HEK293 (cell line): ENCODE measurements at regions not wholly inside any gene's neighbourhood (a gene's known extent, or its start where the extent isn't known, plus 50 kb on each side); places are given as distances from the start of the nearest gene placed in this dataset.

Experiments
- CTCF ChIA-PET: fragments of 350-600 bp; formaldehyde crosslinking; extraction: SDS; loops from one replicate; lab custom pipeline; 2021; ENCODE audit warnings: antibody characterized with exemption; lab: Yijun Ruan, JAX
- POLR2A ChIA-PET: fragments of 300-600 bp; formaldehyde crosslinking; extraction: SDS; loops from one replicate; lab custom pipeline; 2020; ENCODE audit warnings: antibody characterized with exemption, inconsistent platforms; lab: Yijun Ruan, JAX
- H3K27ac ChIP-seq: fragments of 200-500 bp; sonication (Bioruptor generic); 2 replicates; pipeline ENCODE4 v1.5.1; 2014; ENCODE audit warnings: low read depth, low read length, control low read depth, inconsistent platforms; ENCODE audit errors: extremely low read depth
- H3K36me3 ChIP-seq, 2 experiments: fragments of 200-500 bp in 1 of 2; sonication (Bioruptor generic) in 1 of 2; 1 replicate in 1 of 2; 2 replicates in 1 of 2; pipeline ENCODE4 v1.5.1; 2014 to 2017; ENCODE audit warnings: inconsistent platforms in 2 of 2, low read length in 2 of 2; ENCODE audit not compliant: control insufficient read depth in 2 of 2, insufficient read depth in 1 of 2
- H3K4me1 ChIP-seq: fragments of 200-500 bp; sonication (Bioruptor generic); 2 replicates; pipeline ENCODE4 v1.5.1; 2014; ENCODE audit warnings: mild to moderate bottlenecking, low read length, inconsistent platforms; ENCODE audit not compliant: control insufficient read depth, insufficient read depth
- H3K4me3 ChIP-seq: 2 replicates; pipeline ENCODE4 v1.5.1; 2011; ENCODE audit warnings: low read depth, mild to moderate bottlenecking, control low read depth, low read length, moderate library complexity
- H3K9me3 ChIP-seq: fragments of 200-500 bp; sonication (Bioruptor generic); 2 replicates; pipeline ENCODE4 v1.5.1; 2014; ENCODE audit warnings: low read depth, low read length, inconsistent platforms; ENCODE audit not compliant: control insufficient read depth, insufficient read depth
- GLIS2 ChIP-seq: fragments of 450-650 bp; formaldehyde crosslinking; IDR thresholded peaks from 2 replicates; pipeline ENCODE4 v1.5.1; 2016; ENCODE audit warnings: missing biosample characterization, missing genetic modification characterization
- HOXC10 ChIP-seq: sonication (generic); formaldehyde crosslinking; IDR thresholded peaks from 2 replicates; pipeline ENCODE4 v1.8.1; 2023; ENCODE audit warnings: mild to moderate bottlenecking, missing genetic modification reagents
- IKZF3 ChIP-seq: fragments of 450-650 bp; IDR thresholded peaks from 2 replicates; pipeline ENCODE4 v1.5.0; 2018; ENCODE audit warnings: missing biosample characterization, mild to moderate bottlenecking, missing genetic modification characterization, moderate library complexity
- KLF16 ChIP-seq: fragments of 450-650 bp; formaldehyde crosslinking; IDR thresholded peaks from 2 replicates; pipeline ENCODE4 v1.5.1; 2017; ENCODE audit warnings: missing biosample characterization, missing genetic modification characterization
- RBAK ChIP-seq: fragments of 450-650 bp; formaldehyde crosslinking; IDR thresholded peaks from 2 replicates; pipeline ENCODE4 v1.5.1; 2016; ENCODE audit warnings: missing biosample characterization, missing genetic modification characterization
- SCRT1 ChIP-seq: fragments of 450-650 bp; formaldehyde crosslinking; IDR thresholded peaks from 2 replicates; pipeline ENCODE4 v1.5.1; 2016; ENCODE audit warnings: missing biosample characterization, missing genetic modification characterization, borderline replicate concordance
- WT1 ChIP-seq: fragments of 450-650 bp; formaldehyde crosslinking; IDR thresholded peaks from 2 replicates; pipeline ENCODE4 v1.5.1; 2016; ENCODE audit warnings: missing biosample characterization, missing genetic modification characterization
- ZBTB48 ChIP-seq: fragments of 450-650 bp; formaldehyde crosslinking; IDR thresholded peaks from 2 replicates; pipeline ENCODE4 v1.5.1; 2016; ENCODE audit warnings: missing biosample characterization, missing genetic modification characterization
- ZEB2 ChIP-seq: fragments of 450-650 bp; formaldehyde crosslinking; IDR thresholded peaks from 2 replicates; pipeline ENCODE4 v1.5.1; 2016; ENCODE audit warnings: missing biosample characterization, missing genetic modification characterization
- ZNF140 ChIP-seq: fragments of 450-650 bp; formaldehyde crosslinking; IDR thresholded peaks from 2 replicates; pipeline ENCODE4 v1.5.1; 2016; ENCODE audit warnings: missing biosample characterization, missing genetic modification characterization
- ZNF366 ChIP-seq: fragments of 450-650 bp; formaldehyde crosslinking; conservative IDR thresholded peaks from 2 replicates; pipeline ENCODE4 v1.5.1; 2016; ENCODE audit warnings: missing biosample characterization, missing genetic modification characterization
- ZNF404 ChIP-seq: fragments of 450-650 bp; formaldehyde crosslinking; IDR thresholded peaks from 2 replicates; pipeline ENCODE4 v1.5.1; 2017; ENCODE audit warnings: missing biosample characterization, missing genetic modification characterization
- ZNF416 ChIP-seq: fragments of 450-650 bp; formaldehyde crosslinking; IDR thresholded peaks from 2 replicates; pipeline ENCODE4 v1.5.1; 2016; ENCODE audit warnings: missing biosample characterization, missing genetic modification characterization
- ZNF670 ChIP-seq: fragments of 450-650 bp; formaldehyde crosslinking; IDR thresholded peaks from 2 replicates; pipeline ENCODE4 v1.5.1; 2016; ENCODE audit warnings: missing biosample characterization, missing genetic modification characterization, low read depth
- ZNF830 ChIP-seq: fragments of 450-650 bp; IDR thresholded peaks from 2 replicates; pipeline ENCODE4 v1.5.0; 2018; ENCODE audit warnings: missing biosample characterization, missing genetic modification characterization, low read depth, mild to moderate bottlenecking, moderate library complexity
- ZNF843 ChIP-seq: fragments of 450-650 bp; formaldehyde crosslinking; IDR thresholded peaks from 2 replicates; pipeline ENCODE4 v1.5.1; 2016; ENCODE audit warnings: missing biosample characterization, missing genetic modification characterization
- ZSCAN16 ChIP-seq: fragments of 450-650 bp; formaldehyde crosslinking; IDR thresholded peaks from 2 replicates; pipeline ENCODE4 v1.5.1; 2016; ENCODE audit warnings: missing biosample characterization, missing genetic modification characterization
- TF ChIP-seq, protein P1 (sequence below): fragments of 450-650 bp; formaldehyde crosslinking; IDR thresholded peaks from 2 replicates; pipeline ENCODE4 v1.5.1; 2016; ENCODE audit warnings: missing biosample characterization, missing genetic modification characterization, borderline replicate concordance
- TF ChIP-seq, protein P2 (sequence below): fragments of 450-650 bp; formaldehyde crosslinking; IDR thresholded peaks from 2 replicates; pipeline ENCODE4 v1.5.1; 2016; ENCODE audit warnings: missing biosample characterization, missing genetic modification characterization
- TF ChIP-seq, protein P3 (sequence below): fragments of 450-650 bp; formaldehyde crosslinking; IDR thresholded peaks from 2 replicates; pipeline ENCODE4 v1.5.1; 2017; ENCODE audit warnings: missing biosample characterization, mild to moderate bottlenecking, missing genetic modification characterization, moderate library complexity
- TF ChIP-seq, protein P4 (sequence below): fragments of 450-650 bp; formaldehyde crosslinking; IDR thresholded peaks from 2 replicates; pipeline ENCODE4 v1.5.1; 2016; ENCODE audit warnings: missing biosample characterization, missing genetic modification characterization
- TF ChIP-seq, protein P5 (sequence below): fragments of 450-650 bp; IDR thresholded peaks from 2 replicates; pipeline ENCODE4 v1.5.1; 2018; ENCODE audit warnings: missing biosample characterization, missing genetic modification characterization
- TF ChIP-seq, protein P6 (sequence below): fragments of 450-650 bp; formaldehyde crosslinking; IDR thresholded peaks from 2 replicates; pipeline ENCODE4 v1.5.1; 2016; ENCODE audit warnings: missing biosample characterization, missing genetic modification characterization
- TF ChIP-seq, protein P7 (sequence below): fragments of 450-650 bp; formaldehyde crosslinking; IDR thresholded peaks from 2 replicates; pipeline ENCODE4 v1.5.1; 2017; ENCODE audit warnings: missing biosample characterization, missing genetic modification characterization
- TF ChIP-seq, protein P8 (sequence below): IDR thresholded peaks from 2 replicates; pipeline ENCODE4 v1.6.1; 2011; ENCODE audit warnings: mild to moderate bottlenecking, low read depth, low read length, borderline replicate concordance

DNA sequence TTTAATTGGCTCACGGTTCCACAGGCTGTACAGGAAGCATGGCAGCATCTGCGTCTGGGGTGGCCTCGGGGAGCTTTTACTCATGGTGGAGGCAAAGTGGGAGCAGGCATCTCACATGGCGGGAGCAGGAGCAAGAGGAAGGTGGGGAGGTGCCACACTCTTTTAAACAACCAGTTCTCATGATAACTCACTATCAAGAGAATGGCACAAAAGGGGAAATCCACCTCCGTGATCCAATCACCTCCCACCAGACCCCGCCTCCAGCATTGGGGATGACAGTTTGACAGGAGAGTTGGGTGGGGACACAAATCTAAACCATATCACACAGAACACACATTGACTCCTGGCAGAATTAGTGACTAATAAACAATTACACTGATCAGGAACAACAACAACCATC lies 68.6 kb upstream of the ACKR3 start:
- H3K36me3 ChIP-seq, result no peaks in the 10 kb centered on the region
- POLR2A ChIA-PET, result no interaction called here
- TF ChIP-seq IKZF3 (tag by site-specific recombination), result no peak
- no peak for TF ChIP-seq ZNF843 (tag by site-specific recombination)
- TF ChIP-seq GLIS2 (tag by site-specific recombination), result no peak
- no peak for TF ChIP-seq WT1 (tag by site-specific recombination)
- no peak for TF ChIP-seq ZEB2 (tag by site-specific recombination)
- TF ChIP-seq ZNF830 (tag by site-specific recombination), result no peak
- TF ChIP-seq ZSCAN16 (tag by site-specific recombination), result no peak
- TF ChIP-seq, protein P1, sequence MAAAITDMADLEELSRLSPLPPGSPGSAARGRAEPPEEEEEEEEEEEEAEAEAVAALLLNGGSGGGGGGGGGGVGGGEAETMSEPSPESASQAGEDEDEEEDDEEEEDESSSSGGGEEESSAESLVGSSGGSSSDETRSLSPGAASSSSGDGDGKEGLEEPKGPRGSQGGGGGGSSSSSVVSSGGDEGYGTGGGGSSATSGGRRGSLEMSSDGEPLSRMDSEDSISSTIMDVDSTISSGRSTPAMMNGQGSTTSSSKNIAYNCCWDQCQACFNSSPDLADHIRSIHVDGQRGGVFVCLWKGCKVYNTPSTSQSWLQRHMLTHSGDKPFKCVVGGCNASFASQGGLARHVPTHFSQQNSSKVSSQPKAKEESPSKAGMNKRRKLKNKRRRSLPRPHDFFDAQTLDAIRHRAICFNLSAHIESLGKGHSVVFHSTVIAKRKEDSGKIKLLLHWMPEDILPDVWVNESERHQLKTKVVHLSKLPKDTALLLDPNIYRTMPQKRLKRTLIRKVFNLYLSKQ (tag by site-specific recombination), result no peak
- TF ChIP-seq, protein P2, sequence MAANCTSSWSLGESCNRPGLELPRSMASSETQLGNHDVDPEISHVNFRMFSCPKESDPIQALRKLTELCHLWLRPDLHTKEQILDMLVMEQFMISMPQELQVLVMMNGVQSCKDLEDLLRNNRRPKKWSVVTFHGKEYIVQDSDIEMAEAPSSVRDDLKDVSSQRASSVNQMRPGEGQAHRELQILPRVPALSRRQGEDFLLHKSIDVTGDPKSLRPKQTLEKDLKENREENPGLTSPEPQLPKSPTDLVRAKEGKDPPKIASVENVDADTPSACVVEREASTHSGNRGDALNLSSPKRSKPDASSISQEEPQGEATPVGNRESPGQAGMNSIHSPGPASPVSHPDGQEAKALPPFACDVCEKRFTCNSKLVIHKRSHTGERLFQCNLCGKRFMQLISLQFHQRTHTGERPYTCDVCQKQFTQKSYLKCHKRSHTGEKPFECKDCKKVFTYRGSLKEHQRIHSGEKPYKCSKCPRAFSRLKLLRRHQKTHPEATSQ, result no peak
- TF ChIP-seq ZNF140 (tag by site-specific recombination), result no peak
- TF ChIP-seq, protein P3, sequence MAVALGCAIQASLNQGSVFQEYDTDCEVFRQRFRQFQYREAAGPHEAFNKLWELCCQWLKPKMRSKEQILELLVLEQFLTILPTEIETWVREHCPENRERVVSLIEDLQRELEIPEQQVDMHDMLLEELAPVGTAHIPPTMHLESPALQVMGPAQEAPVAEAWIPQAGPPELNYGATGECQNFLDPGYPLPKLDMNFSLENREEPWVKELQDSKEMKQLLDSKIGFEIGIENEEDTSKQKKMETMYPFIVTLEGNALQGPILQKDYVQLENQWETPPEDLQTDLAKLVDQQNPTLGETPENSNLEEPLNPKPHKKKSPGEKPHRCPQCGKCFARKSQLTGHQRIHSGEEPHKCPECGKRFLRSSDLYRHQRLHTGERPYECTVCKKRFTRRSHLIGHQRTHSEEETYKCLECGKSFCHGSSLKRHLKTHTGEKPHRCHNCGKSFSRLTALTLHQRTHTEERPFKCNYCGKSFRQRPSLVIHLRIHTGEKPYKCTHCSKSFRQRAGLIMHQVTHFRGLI (tag by site-specific recombination), result no peak
- no peak for TF ChIP-seq ZNF670 (tag by site-specific recombination)
- no peak for TF ChIP-seq ZNF366 (tag by site-specific recombination)
- no peak for TF ChIP-seq HOXC10
- TF ChIP-seq KLF16, result no peak
- TF ChIP-seq, protein P4, sequence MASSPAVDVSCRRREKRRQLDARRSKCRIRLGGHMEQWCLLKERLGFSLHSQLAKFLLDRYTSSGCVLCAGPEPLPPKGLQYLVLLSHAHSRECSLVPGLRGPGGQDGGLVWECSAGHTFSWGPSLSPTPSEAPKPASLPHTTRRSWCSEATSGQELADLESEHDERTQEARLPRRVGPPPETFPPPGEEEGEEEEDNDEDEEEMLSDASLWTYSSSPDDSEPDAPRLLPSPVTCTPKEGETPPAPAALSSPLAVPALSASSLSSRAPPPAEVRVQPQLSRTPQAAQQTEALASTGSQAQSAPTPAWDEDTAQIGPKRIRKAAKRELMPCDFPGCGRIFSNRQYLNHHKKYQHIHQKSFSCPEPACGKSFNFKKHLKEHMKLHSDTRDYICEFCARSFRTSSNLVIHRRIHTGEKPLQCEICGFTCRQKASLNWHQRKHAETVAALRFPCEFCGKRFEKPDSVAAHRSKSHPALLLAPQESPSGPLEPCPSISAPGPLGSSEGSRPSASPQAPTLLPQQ (tag by site-specific recombination), result no peak
- no peak for TF ChIP-seq ZNF404 (tag by site-specific recombination)
- H3K9me3 ChIP-seq, result no peaks in the 10 kb centered on the region
- no peak overlapping the region for H3K27ac ChIP-seq
- CTCF ChIA-PET, result interaction anchor here (1.2 kb wide), 1 partner anchor 12 kb away, joined by 3 read pairs; no protein-coding TSS in a partner anchor
- H3K4me1 ChIP-seq, result no peaks in the 10 kb centered on the region
- H3K4me3 ChIP-seq, result no peak overlapping the region

DNA sequence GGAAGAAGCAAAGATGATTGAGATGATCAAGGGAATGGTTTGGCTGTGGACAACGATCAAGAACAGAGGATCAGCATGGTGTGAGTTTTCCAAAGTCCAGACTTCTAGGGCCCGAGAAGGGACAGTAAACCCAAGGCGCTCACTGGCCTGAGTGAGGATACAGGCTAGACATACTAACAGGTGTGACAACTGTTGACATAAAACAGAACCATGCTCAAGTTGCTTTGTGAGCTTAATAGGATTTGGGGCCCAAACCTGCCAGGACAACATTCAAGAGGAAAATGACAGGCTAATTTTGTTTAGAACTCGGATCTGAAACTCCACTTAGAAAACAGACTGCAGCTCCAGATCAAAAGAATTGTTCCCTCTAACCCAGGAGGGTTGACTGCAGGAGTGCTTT lies 68.1 kb upstream of the ACKR3 start:
- CTCF ChIA-PET, result interaction anchor here (1.3 kb wide), 1 partner anchor 12 kb away, joined by 6 read pairs; no protein-coding TSS in a partner anchor
- TF ChIP-seq, protein P5, sequence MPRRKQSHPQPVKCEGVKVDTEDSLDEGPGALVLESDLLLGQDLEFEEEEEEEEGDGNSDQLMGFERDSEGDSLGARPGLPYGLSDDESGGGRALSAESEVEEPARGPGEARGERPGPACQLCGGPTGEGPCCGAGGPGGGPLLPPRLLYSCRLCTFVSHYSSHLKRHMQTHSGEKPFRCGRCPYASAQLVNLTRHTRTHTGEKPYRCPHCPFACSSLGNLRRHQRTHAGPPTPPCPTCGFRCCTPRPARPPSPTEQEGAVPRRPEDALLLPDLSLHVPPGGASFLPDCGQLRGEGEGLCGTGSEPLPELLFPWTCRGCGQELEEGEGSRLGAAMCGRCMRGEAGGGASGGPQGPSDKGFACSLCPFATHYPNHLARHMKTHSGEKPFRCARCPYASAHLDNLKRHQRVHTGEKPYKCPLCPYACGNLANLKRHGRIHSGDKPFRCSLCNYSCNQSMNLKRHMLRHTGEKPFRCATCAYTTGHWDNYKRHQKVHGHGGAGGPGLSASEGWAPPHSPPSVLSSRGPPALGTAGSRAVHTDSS, result no peak
- TF ChIP-seq SCRT1 (tag by site-specific recombination), result no peak
- no peak for TF ChIP-seq ZNF416 (tag by site-specific recombination)
- TF ChIP-seq, protein P6, sequence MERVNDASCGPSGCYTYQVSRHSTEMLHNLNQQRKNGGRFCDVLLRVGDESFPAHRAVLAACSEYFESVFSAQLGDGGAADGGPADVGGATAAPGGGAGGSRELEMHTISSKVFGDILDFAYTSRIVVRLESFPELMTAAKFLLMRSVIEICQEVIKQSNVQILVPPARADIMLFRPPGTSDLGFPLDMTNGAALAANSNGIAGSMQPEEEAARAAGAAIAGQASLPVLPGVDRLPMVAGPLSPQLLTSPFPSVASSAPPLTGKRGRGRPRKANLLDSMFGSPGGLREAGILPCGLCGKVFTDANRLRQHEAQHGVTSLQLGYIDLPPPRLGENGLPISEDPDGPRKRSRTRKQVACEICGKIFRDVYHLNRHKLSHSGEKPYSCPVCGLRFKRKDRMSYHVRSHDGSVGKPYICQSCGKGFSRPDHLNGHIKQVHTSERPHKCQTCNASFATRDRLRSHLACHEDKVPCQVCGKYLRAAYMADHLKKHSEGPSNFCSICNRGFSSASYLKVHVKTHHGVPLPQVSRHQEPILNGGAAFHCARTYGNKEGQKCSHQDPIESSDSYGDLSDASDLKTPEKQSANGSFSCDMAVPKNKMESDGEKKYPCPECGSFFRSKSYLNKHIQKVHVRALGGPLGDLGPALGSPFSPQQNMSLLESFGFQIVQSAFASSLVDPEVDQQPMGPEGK (tag by site-specific recombination), result no peak
- no peak for TF ChIP-seq ZBTB48
- TF ChIP-seq, protein P7, sequence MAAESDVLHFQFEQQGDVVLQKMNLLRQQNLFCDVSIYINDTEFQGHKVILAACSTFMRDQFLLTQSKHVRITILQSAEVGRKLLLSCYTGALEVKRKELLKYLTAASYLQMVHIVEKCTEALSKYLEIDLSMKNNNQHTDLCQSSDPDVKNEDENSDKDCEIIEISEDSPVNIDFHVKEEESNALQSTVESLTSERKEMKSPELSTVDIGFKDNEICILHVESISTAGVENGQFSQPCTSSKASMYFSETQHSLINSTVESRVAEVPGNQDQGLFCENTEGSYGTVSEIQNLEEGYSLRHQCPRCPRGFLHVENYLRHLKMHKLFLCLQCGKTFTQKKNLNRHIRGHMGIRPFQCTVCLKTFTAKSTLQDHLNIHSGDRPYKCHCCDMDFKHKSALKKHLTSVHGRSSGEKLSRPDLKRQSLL (tag by site-specific recombination), result no peak
- TF ChIP-seq, protein P8, sequence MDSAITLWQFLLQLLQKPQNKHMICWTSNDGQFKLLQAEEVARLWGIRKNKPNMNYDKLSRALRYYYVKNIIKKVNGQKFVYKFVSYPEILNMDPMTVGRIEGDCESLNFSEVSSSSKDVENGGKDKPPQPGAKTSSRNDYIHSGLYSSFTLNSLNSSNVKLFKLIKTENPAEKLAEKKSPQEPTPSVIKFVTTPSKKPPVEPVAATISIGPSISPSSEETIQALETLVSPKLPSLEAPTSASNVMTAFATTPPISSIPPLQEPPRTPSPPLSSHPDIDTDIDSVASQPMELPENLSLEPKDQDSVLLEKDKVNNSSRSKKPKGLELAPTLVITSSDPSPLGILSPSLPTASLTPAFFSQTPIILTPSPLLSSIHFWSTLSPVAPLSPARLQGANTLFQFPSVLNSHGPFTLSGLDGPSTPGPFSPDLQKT, result no peak
- TF ChIP-seq RBAK (tag by site-specific recombination), result no peak

More for the DNA sequence above, 68.1 kb upstream of the ACKR3 start:
- Histone ChIP-seq H3K4me1 (no peaks in the 10 kb centered on the region), H3K36me3 (no peaks in the 10 kb centered on the region), H3K4me3 (no peak overlapping the region), H3K27ac (no peak overlapping the region), H3K9me3 (no peaks in the 10 kb centered on the region)
- POLR2A ChIA-PET, result no interaction called here
